GM12865 (cell line): ENCODE measurements at regions not wholly inside any gene's neighbourhood (a gene's known extent, or its start where the extent isn't known, plus 50 kb on each side); places are given as distances from the start of the nearest gene placed in this dataset.

Experiments
- DNase-seq: peaks from one replicate; pipeline ENCODE4 v3.0.0; 2010; ENCODE audit warnings: low read depth
- H3K4me3 ChIP-seq: 2 replicates; pipeline ENCODE4 v1.5.1; 2011; ENCODE audit warnings: mild to moderate bottlenecking, low read depth, low read length, control low read depth
- TF ChIP-seq, protein P1 (sequence below): IDR thresholded peaks from 2 replicates; pipeline ENCODE4 v1.5.1; 2011; ENCODE audit warnings: low read length, control low read depth, low read depth, inconsistent platforms; ENCODE audit not compliant: insufficient read depth; ENCODE audit errors: missing control alignments

DNA sequence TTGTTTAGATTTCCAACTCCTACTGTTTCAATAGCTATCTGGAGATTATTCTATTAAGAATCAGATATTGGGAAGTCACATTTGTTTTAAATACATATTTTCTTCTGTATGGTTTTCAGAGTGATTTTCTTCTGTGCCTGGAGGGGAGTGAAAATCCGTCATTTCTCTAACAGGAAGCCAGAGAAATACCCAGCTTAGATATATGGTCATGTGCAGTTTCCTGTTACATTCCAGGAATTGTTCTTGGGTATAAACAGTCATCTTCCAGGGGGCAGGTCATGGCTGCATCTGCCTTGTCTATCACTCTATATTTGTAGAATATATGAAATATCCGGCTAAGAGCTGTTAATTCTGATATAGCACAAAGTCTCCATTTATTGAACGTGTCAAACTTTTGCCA is 77.5 kb upstream of the MIR17HG start:
- no peak for DNase-seq
- TF ChIP-seq, protein P1, sequence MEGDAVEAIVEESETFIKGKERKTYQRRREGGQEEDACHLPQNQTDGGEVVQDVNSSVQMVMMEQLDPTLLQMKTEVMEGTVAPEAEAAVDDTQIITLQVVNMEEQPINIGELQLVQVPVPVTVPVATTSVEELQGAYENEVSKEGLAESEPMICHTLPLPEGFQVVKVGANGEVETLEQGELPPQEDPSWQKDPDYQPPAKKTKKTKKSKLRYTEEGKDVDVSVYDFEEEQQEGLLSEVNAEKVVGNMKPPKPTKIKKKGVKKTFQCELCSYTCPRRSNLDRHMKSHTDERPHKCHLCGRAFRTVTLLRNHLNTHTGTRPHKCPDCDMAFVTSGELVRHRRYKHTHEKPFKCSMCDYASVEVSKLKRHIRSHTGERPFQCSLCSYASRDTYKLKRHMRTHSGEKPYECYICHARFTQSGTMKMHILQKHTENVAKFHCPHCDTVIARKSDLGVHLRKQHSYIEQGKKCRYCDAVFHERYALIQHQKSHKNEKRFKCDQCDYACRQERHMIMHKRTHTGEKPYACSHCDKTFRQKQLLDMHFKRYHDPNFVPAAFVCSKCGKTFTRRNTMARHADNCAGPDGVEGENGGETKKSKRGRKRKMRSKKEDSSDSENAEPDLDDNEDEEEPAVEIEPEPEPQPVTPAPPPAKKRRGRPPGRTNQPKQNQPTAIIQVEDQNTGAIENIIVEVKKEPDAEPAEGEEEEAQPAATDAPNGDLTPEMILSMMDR = no peak
- no peak overlapping the region for H3K4me3 ChIP-seq

DNA sequence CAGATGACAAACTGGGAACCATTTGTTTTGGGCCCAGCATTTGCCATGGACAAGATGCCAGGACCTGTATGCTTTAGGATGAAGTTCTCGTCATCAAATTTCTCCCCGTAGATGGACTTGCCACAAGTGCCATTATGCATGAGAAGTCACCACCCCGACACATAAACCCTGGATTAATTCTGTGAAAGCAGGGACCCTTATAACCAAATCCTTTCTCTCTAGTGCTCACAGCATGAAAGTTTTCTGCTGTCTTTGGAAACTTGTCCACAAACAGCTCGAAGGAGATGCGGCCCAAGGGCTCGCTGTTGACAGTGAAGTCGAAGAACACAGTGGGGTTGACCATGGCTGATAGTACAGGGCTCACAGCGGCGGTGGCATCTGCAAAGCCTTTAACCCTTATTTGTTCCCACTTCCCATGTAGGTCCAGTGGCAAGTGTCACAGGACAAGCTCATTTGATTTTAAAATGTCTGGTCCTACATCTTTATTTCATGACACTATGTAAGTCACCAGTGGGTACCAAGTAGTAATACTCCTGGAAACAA is 75.2 kb upstream of the MIR17HG start:
- TF ChIP-seq, protein P1 = no peak
- H3K4me3 ChIP-seq = no peak overlapping the region
- DNase-seq = no peak

DNA sequence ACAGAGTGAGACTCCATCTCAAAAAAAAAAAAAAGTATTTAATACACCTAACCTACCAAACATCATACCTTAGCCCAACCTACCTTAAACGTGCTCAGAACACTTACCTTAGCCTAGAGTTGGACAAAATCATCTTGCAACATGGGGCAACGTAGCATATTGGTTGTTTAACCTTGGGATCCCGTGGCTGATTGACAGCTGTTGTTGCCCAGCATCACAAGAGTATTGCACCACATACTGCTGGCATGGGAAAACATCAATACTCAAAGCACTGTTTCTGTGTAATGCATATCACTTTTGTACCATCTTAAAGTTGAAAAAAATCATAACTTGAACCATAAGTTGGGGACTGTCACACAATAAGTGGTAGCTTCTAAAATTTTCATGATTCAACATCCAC is 73.8 kb upstream of the MIR17HG start:
- TF ChIP-seq, protein P1 = no peak
- no peak for DNase-seq
- H3K4me3 ChIP-seq = no peak overlapping the region

DNA sequence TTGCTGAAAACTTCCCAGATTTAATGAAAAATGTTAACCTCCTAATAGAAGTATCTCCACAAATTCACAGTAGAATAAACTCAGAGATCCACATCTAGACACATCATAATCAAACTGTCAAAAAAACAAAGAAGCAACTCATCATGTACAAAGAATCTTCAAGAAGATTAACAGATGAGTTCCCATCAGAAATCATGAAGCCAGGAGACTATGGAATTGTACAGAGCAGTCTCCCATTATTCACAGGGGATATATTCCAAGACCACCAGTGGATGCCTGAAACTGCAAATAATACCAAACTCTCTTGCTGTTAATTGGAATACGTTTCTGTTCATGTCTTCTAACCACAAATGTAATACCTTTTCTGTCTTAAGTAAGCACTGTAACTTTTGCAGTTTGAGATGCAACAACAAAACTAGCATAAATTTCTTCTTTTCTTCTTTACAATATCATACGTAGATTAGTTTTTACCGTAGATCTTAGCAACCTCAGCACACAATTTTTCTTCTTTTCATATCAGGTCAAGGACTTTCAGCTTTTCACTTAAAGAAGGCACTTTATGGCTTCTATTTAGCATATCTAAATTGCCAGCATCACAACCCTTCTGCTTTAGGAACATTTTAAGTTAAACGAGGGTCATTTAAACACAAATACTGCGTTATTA is 70.3 kb upstream of the MIR17HG start:
- TF ChIP-seq, protein P1 = no peak
- no peak for DNase-seq
- no peak overlapping the region for H3K4me3 ChIP-seq

DNA sequence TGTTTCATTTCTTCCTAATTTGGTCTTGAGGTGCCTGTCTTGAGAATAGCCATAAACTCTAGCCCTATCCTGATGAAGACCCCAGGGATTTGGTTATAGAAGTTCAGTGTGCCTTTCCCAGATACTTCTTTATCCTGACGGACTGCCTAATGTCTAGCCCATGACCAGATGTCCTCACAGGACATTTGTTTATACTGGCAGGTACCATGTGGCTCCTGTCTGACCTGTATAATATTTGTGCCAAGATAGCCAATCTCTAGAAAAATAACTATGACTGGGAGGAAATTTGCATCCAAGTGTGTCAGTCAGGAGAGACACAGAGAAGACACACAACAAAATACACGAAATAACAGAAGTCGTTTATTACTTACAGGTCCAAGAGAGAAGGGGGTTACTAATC is 69.2 kb upstream of the MIR17HG start:
- TF ChIP-seq, protein P1 = no peak
- no peak overlapping the region for H3K4me3 ChIP-seq
- no peak for DNase-seq

DNA sequence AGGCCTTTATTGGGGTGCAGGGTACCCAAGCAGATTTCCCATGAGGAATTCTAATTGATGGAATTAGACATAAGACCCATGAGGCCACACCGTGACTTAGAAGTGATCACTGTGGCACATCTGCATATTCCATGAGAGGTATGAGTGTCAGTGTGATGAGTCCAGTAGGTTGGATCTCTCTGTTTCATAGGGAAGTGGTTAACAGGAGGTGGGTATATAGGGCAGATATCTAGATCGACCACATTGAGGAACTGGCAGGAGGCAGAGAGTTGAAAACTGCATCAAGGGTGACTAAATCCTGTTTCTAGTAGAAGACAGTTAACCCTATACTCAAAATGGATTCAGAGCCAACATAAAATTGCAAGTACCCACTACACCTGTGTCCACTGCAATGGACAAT is 68.6 kb upstream of the MIR17HG start:
- no peak for DNase-seq
- TF ChIP-seq, protein P1 = no peak

DNA sequence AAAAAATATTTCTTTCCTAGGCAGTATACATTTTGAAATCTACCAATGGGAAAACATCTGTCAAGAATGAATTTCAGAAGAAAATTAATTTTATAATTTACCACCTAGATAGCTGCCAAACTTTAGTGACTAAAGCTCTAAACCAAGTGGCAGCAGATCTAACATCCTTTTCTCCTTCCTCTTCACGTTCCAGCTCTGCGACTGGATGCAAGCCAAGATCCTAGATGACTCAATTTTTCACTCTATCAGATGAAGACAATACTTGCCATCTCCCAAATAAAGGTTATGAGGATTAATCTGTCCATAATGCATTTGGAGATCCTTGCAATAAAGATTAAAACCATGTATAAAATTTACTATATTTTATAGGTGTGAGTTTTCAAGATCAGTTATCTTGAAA is 66.7 kb upstream of the MIR17HG start:
- TF ChIP-seq, protein P1 = no peak
- no peak for DNase-seq
- no peak overlapping the region for H3K4me3 ChIP-seq

More for the DNA sequence above, 68.6 kb upstream of the MIR17HG start:
- no peak overlapping the region for H3K4me3 ChIP-seq
